Type B pancreatic cell (in vitro differentiated cells): ENCODE measurements at regions not wholly inside any gene's neighbourhood (a gene's known extent, or its start where the extent isn't known, plus 50 kb on each side); places are given as distances from the start of the nearest gene placed in this dataset.
"Not testable (repeated sequence)": the region's sequence is repeated elsewhere in the genome, so short reads cannot be mapped to it uniquely, and the experiment has no call there.

Source experiments
- DNase-seq: peaks from one replicate; pipeline ENCODE4 v3.0.0; 2021; ENCODE audit warnings: mixed read lengths; ENCODE audit not compliant: unreplicated experiment; ENCODE audit errors: extremely low spot score
- H3K27ac Mint-ChIP-seq: 2 replicates; pipeline ENCODE4 v1.8.0; 2021; ENCODE audit warnings: mild to moderate bottlenecking, mixed read lengths
- H3K27me3 Mint-ChIP-seq: 2 replicates; pipeline ENCODE4 v1.8.0; 2021; ENCODE audit warnings: mixed read lengths
- H3K36me3 Mint-ChIP-seq: 2 replicates; pipeline ENCODE4 v1.8.0; 2021; ENCODE audit warnings: mixed read lengths
- H3K4me1 Mint-ChIP-seq: one replicate; pipeline ENCODE4 v1.8.0; 2021; ENCODE audit warnings: mixed read lengths; ENCODE audit not compliant: unreplicated experiment
- H3K4me3 Mint-ChIP-seq: 2 replicates; pipeline ENCODE4 v1.8.0; 2021; ENCODE audit warnings: mild to moderate bottlenecking, mixed read lengths
- H3K9me3 Mint-ChIP-seq: 2 replicates; pipeline ENCODE4 v1.8.0; 2021; ENCODE audit warnings: mixed read lengths
- TF ChIP-seq, protein P1 (sequence below): fragments of 200-600 bp; sonication (generic); conservative IDR thresholded peaks from 2 replicates; pipeline ENCODE4 v1.5.0; 2021; ENCODE audit warnings: antibody characterized with exemption, mild to moderate bottlenecking

- no peak for DNase-seq
- H3K4me3 Mint-ChIP-seq: no peak overlapping the region
- H3K27ac Mint-ChIP-seq: no peak overlapping the region
- no peaks in the 10 kb centered on the region for H3K9me3 Mint-ChIP-seq
- H3K4me1 Mint-ChIP-seq: no peaks in the 10 kb centered on the region
- no peaks in the 10 kb centered on the region for H3K27me3 Mint-ChIP-seq
- H3K36me3 Mint-ChIP-seq: no peaks in the 10 kb centered on the region
- TF ChIP-seq, protein P1, sequence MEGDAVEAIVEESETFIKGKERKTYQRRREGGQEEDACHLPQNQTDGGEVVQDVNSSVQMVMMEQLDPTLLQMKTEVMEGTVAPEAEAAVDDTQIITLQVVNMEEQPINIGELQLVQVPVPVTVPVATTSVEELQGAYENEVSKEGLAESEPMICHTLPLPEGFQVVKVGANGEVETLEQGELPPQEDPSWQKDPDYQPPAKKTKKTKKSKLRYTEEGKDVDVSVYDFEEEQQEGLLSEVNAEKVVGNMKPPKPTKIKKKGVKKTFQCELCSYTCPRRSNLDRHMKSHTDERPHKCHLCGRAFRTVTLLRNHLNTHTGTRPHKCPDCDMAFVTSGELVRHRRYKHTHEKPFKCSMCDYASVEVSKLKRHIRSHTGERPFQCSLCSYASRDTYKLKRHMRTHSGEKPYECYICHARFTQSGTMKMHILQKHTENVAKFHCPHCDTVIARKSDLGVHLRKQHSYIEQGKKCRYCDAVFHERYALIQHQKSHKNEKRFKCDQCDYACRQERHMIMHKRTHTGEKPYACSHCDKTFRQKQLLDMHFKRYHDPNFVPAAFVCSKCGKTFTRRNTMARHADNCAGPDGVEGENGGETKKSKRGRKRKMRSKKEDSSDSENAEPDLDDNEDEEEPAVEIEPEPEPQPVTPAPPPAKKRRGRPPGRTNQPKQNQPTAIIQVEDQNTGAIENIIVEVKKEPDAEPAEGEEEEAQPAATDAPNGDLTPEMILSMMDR: no peak
These were observed 101.4 kb downstream of the NDFIP1 start for GRCh38 chr5:142210011-142210410.

DNA sequence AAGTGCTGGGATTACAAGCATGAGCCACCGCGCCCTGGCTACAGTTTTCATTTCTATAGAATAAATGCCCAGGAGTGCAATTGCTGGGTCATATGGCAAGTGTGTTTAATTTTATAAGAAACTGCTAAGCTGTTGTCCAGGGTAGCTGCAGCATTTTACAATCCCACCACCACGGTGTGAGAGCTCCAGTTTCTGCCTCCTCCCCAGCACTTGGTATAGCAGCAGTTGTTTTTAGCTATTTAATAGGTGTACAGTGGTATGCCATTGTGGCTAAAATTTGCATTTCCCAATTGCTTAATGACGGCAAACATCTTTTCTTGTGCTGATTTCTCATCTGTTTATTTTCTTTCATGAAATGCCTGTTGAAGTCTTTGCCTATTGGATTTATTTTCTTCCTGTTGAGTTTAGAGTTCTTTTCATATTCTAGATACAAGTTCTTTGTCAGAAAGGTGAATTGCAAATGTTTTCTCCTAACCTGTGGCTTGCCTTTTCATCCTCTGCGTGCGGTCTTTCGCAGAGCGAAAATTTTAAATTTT is 100.3 kb downstream of the NDFIP1 start:
- no peaks in the 10 kb centered on the region for H3K36me3 Mint-ChIP-seq
- no peak overlapping the region for H3K27ac Mint-ChIP-seq
- TF ChIP-seq, protein P1: no peak

DNA sequence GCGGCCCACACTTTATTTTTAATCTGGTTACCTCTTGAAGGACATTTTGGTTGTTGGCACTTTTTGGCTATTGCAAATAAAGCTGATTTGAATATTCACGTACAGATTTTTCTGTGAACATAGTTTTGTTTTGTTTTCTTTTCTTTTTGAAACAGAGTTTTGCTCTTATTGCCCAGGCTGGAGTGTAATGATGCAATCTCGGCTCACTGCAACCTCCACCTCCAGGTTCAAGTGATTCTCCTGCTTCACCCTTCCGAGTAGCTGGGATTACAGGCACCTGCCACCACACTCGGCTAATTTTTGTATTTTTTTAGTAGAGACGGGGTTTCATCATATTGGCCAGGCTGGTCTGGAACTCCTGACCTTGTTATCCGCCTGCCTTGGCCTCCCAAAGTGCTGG is 99.7 kb downstream of the NDFIP1 start:
- DNase-seq, H3K36me3 Mint-ChIP-seq, H3K4me1 Mint-ChIP-seq: not testable (repeated sequence)

More for the DNA sequence above, 100.3 kb downstream of the NDFIP1 start:
- H3K4me1 Mint-ChIP-seq: no peaks in the 10 kb centered on the region
- H3K27me3 Mint-ChIP-seq: peaks cover 4% of the 10 kb centered on the region
- H3K9me3 Mint-ChIP-seq: no peaks in the 10 kb centered on the region
- H3K4me3 Mint-ChIP-seq: no peak overlapping the region
- DNase-seq: no peak

GRCh38 chr5:142206801-142207200 is 98.2 kb downstream of the NDFIP1 start:
- H3K27ac Mint-ChIP-seq: no peak overlapping the region
- no peaks in the 10 kb centered on the region for H3K9me3 Mint-ChIP-seq
- no peak for DNase-seq
- TF ChIP-seq, protein P1: no peak
- peaks cover 7% of the 10 kb centered on the region for H3K27me3 Mint-ChIP-seq
- H3K4me3 Mint-ChIP-seq: no peak overlapping the region
- no peaks in the 10 kb centered on the region for H3K36me3 Mint-ChIP-seq
- no peaks in the 10 kb centered on the region for H3K4me1 Mint-ChIP-seq

More for the DNA sequence above, 99.7 kb downstream of the NDFIP1 start:
- H3K9me3 Mint-ChIP-seq, H3K4me3 Mint-ChIP-seq, H3K27me3 Mint-ChIP-seq, H3K27ac Mint-ChIP-seq: not testable (repeated sequence)

DNA sequence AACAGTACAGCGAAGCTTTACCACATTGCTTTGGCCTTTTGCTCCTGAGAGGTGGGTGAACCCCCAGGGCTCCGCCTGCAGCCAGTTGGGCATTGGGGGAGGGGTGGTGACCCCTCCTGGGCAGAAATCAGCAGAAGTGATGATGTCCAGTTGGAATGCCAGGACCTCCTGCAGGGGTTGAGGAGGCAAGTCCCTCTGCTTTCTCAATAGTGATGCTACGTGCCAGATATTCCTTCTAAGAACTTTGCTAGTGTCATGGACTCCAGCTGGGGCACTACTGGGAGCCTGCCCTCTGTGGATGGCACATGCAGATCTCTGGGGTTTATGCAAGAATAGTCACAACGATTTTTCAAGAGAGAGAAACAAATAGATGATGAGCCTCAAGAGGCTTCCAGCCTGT is 95.6 kb downstream of the NDFIP1 start:
- Mint-ChIP-seq H3K4me1 (no peaks in the 10 kb centered on the region), H3K4me3 (no peak overlapping the region), H3K9me3 (no peaks in the 10 kb centered on the region), H3K27me3 (peaks cover 7% of the 10 kb centered on the region), H3K36me3 (no peaks in the 10 kb centered on the region), H3K27ac (no peak overlapping the region)
- TF ChIP-seq, protein P1: no peak
- no peak for DNase-seq
